Thymus (tissue), 11 donors: ENCODE measurements at regions not wholly inside any gene's neighbourhood (a gene's known extent, or its start where the extent isn't known, plus 50 kb on each side); places are given as distances from the start of the nearest gene placed in this dataset.
A peak's percentile ranks its signal among the peaks of the same experiment; 100 is the strongest.

Source experiments
- DNase-seq, 9 donors: peaks; one replicate each; pipeline ENCODE4 v3.0.0-alpha.2; 2013; ENCODE audit warnings: low spot score in 9 of 9, low read depth in 6 of 9, missing footprints in 1 of 9
- H3K27ac ChIP-seq, 2 donors: one replicate each; pipeline ENCODE4 v1.5.1; 2013; ENCODE audit warnings: control low read depth in 1 of 2, low read depth in 1 of 2, low read length in 1 of 2, mild to moderate bottlenecking in 1 of 2, moderate library complexity in 1 of 2
- H3K27me3 ChIP-seq, 2 donors: one replicate each; pipeline ENCODE4 v1.5.1; 2013; ENCODE audit warnings: low read length in 1 of 2; ENCODE audit not compliant: control insufficient read depth in 2 of 2, insufficient read depth in 1 of 2
- H3K36me3 ChIP-seq, 2 donors: one replicate each; pipeline ENCODE4 v1.5.1; 2013; ENCODE audit warnings: low read length in 1 of 2, mild to moderate bottlenecking in 1 of 2, moderate library complexity in 1 of 2; ENCODE audit not compliant: control insufficient read depth in 2 of 2, insufficient read depth in 2 of 2
- H3K4me1 ChIP-seq, 2 donors: one replicate each; pipeline ENCODE4 v1.5.1; 2013; ENCODE audit warnings: low read length in 2 of 2; ENCODE audit not compliant: control insufficient read depth in 2 of 2, insufficient read depth in 2 of 2
- H3K4me3 ChIP-seq, 2 donors: one replicate each; pipeline ENCODE4 v1.5.1; 2013; ENCODE audit warnings: low read length in 2 of 2, control low read depth in 1 of 2, mild to moderate bottlenecking in 1 of 2
- H3K9me3 ChIP-seq, 2 donors: one replicate each; pipeline ENCODE4 v1.5.1; 2013; ENCODE audit warnings: low read length in 1 of 2, mild to moderate bottlenecking in 1 of 2; ENCODE audit not compliant: control insufficient read depth in 2 of 2, insufficient read depth in 1 of 2
- WGBS: extraction: QIAGEN DNeasy Blood & Tissue Kit; methylation state at CpG from one replicate; pipeline ENCODE4 v1.1.7; 2013; 5-methylcytosine and 5-hydroxymethylcytosine counted together
- donor health status: healthy.

- H3K36me3 ChIP-seq, result no peaks in the 10 kb centered on the region
- H3K4me1 ChIP-seq, result peaks cover 0 to 4% of the 10 kb centered on the region in 2 donors
- DNase-seq, result peak in 7 of 9 donors; percentile 8 to 68 (median 30)
- H3K9me3 ChIP-seq, result no peaks in the 10 kb centered on the region
- 53% methylated on average over 2 of the region's 2 CpGs for WGBS
- H3K27ac ChIP-seq, result peak overlapping the region in 1 of 2 donors; percentile 52
- no peaks in the 10 kb centered on the region for H3K27me3 ChIP-seq
- H3K4me3 ChIP-seq, result no peak overlapping the region
Observed at GRCh38 chr7:82677493-82677892, 233.9 kb upstream of the CACNA2D1 start.

GRCh38 chr7:82676777-82677463 lies 233.3 kb upstream of the CACNA2D1 start:
- no peaks in the 10 kb centered on the region for H3K27me3 ChIP-seq
- H3K27ac ChIP-seq, result no peak overlapping the region
- peaks cover 0 to 4% of the 10 kb centered on the region in 2 donors for H3K4me1 ChIP-seq
- 86% methylated on average over 5 of the region's 5 CpGs for WGBS
- no peaks in the 10 kb centered on the region for H3K9me3 ChIP-seq
- H3K4me3 ChIP-seq, result no peak overlapping the region
- no peaks in the 10 kb centered on the region for H3K36me3 ChIP-seq
- no peak for DNase-seq

GRCh38 chr7:82675396-82675795 lies 231.8 kb upstream of the CACNA2D1 start:
- no peaks in the 10 kb centered on the region for H3K9me3 ChIP-seq
- H3K4me1 ChIP-seq, result peaks cover 0 to 4% of the 10 kb centered on the region in 2 donors
- no peak overlapping the region for H3K27ac ChIP-seq
- 92% methylated on average over 2 of the region's 2 CpGs for WGBS
- DNase-seq, result no peak
- H3K36me3 ChIP-seq, result no peaks in the 10 kb centered on the region
- no peaks in the 10 kb centered on the region for H3K27me3 ChIP-seq
- H3K4me3 ChIP-seq, result no peak overlapping the region

GRCh38 chr7:82674268-82674667 lies 230.7 kb upstream of the CACNA2D1 start:
- Histone ChIP-seq H3K27ac (no peak overlapping the region), H3K4me1 (peaks cover 0 to 4% of the 10 kb centered on the region in 2 donors), H3K36me3 (no peaks in the 10 kb centered on the region), H3K27me3 (no peaks in the 10 kb centered on the region), H3K4me3 (no peak overlapping the region), H3K9me3 (no peaks in the 10 kb centered on the region)
- no peak for DNase-seq
- 96% methylated on average over 1 of the region's 1 CpG for WGBS

- Histone ChIP-seq H3K27me3 (no peaks in the 10 kb centered on the region), H3K4me1 (no peaks in the 10 kb centered on the region), H3K4me3 (no peak overlapping the region), H3K36me3 (no peaks in the 10 kb centered on the region), H3K27ac (no peak overlapping the region), H3K9me3 (no peaks in the 10 kb centered on the region)
- DNase-seq, result no peak
- 96% methylated on average over 2 of the region's 2 CpGs for WGBS
Observed at GRCh38 chr7:82672078-82672477, 228.5 kb upstream of the CACNA2D1 start.

GRCh38 chr7:82669141-82669540 lies 225.6 kb upstream of the CACNA2D1 start:
- 98% methylated on average over 1 of the region's 1 CpG for WGBS
- Histone ChIP-seq H3K9me3 (no peaks in the 10 kb centered on the region), H3K27me3 (no peaks in the 10 kb centered on the region)

GRCh38 chr7:82668676-82669075 lies 225.1 kb upstream of the CACNA2D1 start:
- Histone ChIP-seq H3K4me1 (no peaks in the 10 kb centered on the region), H3K4me3 (no peak overlapping the region), H3K9me3 (no peaks in the 10 kb centered on the region), H3K27ac (no peak overlapping the region), H3K27me3 (no peaks in the 10 kb centered on the region), H3K36me3 (no peaks in the 10 kb centered on the region)
- no peak for DNase-seq
- 74% methylated on average over 2 of the region's 2 CpGs for WGBS

More at GRCh38 chr7:82669141-82669540, 225.6 kb upstream of the CACNA2D1 start:
- H3K27ac ChIP-seq, result no peak overlapping the region
- no peak overlapping the region for H3K4me3 ChIP-seq
- no peak for DNase-seq
- no peaks in the 10 kb centered on the region for H3K36me3 ChIP-seq
- H3K4me1 ChIP-seq, result no peaks in the 10 kb centered on the region

- no peak for DNase-seq
- no peaks in the 10 kb centered on the region for H3K9me3 ChIP-seq
- 79% methylated on average over 5 of the region's 5 CpGs for WGBS
- no peaks in the 10 kb centered on the region for H3K27me3 ChIP-seq
- no peak overlapping the region for H3K4me3 ChIP-seq
- H3K36me3 ChIP-seq, result no peaks in the 10 kb centered on the region
- no peaks in the 10 kb centered on the region for H3K4me1 ChIP-seq
- H3K27ac ChIP-seq, result no peak overlapping the region
Observed at GRCh38 chr7:82665966-82666507, 222.5 kb upstream of the CACNA2D1 start.

GRCh38 chr7:82655965-82656364 lies 212.4 kb upstream of the CACNA2D1 start:
- Histone ChIP-seq H3K4me1 (no peaks in the 10 kb centered on the region), H3K9me3 (peaks cover 2 to 10% of the 10 kb centered on the region in 2 donors), H3K36me3 (no peaks in the 10 kb centered on the region), H3K4me3 (no peak overlapping the region), H3K27ac (no peak overlapping the region), H3K27me3 (no peaks in the 10 kb centered on the region)
- WGBS, result 93% methylated on average over 1 of the region's 1 CpG
- no peak for DNase-seq
